ENCODE measurements at regions not wholly inside any gene's neighbourhood (a gene's known extent, or its start where the extent isn't known, plus 50 kb on each side); places are given as distances from the start of the nearest gene placed in this dataset.
"Not testable (repeated sequence)": the region's sequence is repeated elsewhere in the genome, so short reads cannot be mapped to it uniquely, and the experiment has no call there.

- no peak for DNase-seq
- 88 to 89% methylated on average over 4 to 17 of the region's 18 CpGs for WGBS, 2 donors
- intact Hi-C loops (cut with DNase I) = no loop called here
- Histone ChIP-seq H3K4me1 (no peaks in the 10 kb centered on the region), H3K9me3 (no peaks in the 10 kb centered on the region), H3K27ac (no peak overlapping the region), H3K36me3 (no peaks in the 10 kb centered on the region), H3K27me3 (no peaks in the 10 kb centered on the region), H3K4me3 (no peak overlapping the region)
- TF ChIP-seq CTCF (IDR thresholded peaks at IDR 0.05) (no peak), POLR2A (IDR thresholded peaks at IDR 0.05) (no peak)
These were observed 135.5 kb upstream of the WSB1 start for GRCh38 chr17:27158382-27158781.

- 75 to 83% methylated on average over 5 of the region's 5 CpGs for WGBS, 2 donors
- no peak for DNase-seq
- intact Hi-C loops (cut with DNase I) = no loop called here
- Histone ChIP-seq H3K27me3 (no peaks in the 10 kb centered on the region), H3K27ac (no peak overlapping the region), H3K36me3 (no peaks in the 10 kb centered on the region), H3K9me3 (no peaks in the 10 kb centered on the region), H3K4me1 (peaks cover 0 to 11% (median 0%) of the 10 kb centered on the region in 3 donors), H3K4me3 (no peak overlapping the region)
- TF ChIP-seq CTCF (IDR thresholded peaks at IDR 0.05) (no peak), POLR2A (IDR thresholded peaks at IDR 0.05) (no peak)
These were observed 113.6 kb upstream of the WSB1 start for GRCh38 chr17:27180322-27180721.

- intact Hi-C loops (cut with DNase I); H3K9me3 ChIP-seq; DNase-seq; H3K4me3 ChIP-seq; H3K27me3 ChIP-seq; H3K36me3 ChIP-seq: not testable (repeated sequence)
- Histone ChIP-seq H3K4me1 (peaks cover 0 to 11% (median 0%) of the 10 kb centered on the region in 3 donors), H3K27ac (peak overlapping the region in 1 of 4 donors; percentile 18)
- 35 to 85% methylated on average over 2 of the region's 2 CpGs for WGBS, 2 donors
These were observed 112.5 kb upstream of the WSB1 start for GRCh38 chr17:27181379-27181925.

GRCh38 chr17:27181935-27182334, 112.0 kb upstream of the WSB1 start:
- TF ChIP-seq POLR2A (IDR thresholded peaks at IDR 0.05) (no peak), CTCF (IDR thresholded peaks at IDR 0.05) (no peak)
- no peak for DNase-seq
- WGBS, 2 donors = 75 to 87% methylated on average over 3 of the region's 3 CpGs
- H3K27me3 ChIP-seq = no peaks in the 10 kb centered on the region
- no peaks in the 10 kb centered on the region for H3K36me3 ChIP-seq
- H3K4me1 ChIP-seq = peaks cover 0 to 11% (median 0%) of the 10 kb centered on the region in 3 donors
- no peak overlapping the region for H3K4me3 ChIP-seq
- H3K9me3 ChIP-seq = no peaks in the 10 kb centered on the region
- H3K27ac ChIP-seq = peak overlapping the region in 1 of 4 donors; percentile 18
- intact Hi-C loops (cut with DNase I) = no loop called here

- H3K27me3 ChIP-seq; H3K27ac ChIP-seq; H3K4me1 ChIP-seq; H3K4me3 ChIP-seq; H3K9me3 ChIP-seq; H3K36me3 ChIP-seq; DNase-seq; intact Hi-C loops (cut with DNase I): not testable (repeated sequence)
- WGBS, 2 donors = 36 to 39% methylated on average over 2 to 4 of the region's 8 CpGs
- peak in 2 of 6 experiments; percentile 32 to 48 for TF ChIP-seq CTCF (IDR thresholded peaks at IDR 0.05)
These were observed 96.4 kb upstream of the WSB1 start for GRCh38 chr17:27197505-27197904.

GRCh38 chr17:27199948-27200347, 94.0 kb upstream of the WSB1 start:
- H3K27ac ChIP-seq = no peak overlapping the region
- no peaks in the 10 kb centered on the region for H3K4me1 ChIP-seq
- 62 to 70% methylated on average over 4 of the region's 4 CpGs for WGBS, 2 donors
- no peaks in the 10 kb centered on the region for H3K27me3 ChIP-seq
- DNase-seq = no peak
- no peak overlapping the region for H3K4me3 ChIP-seq
- H3K9me3 ChIP-seq = no peaks in the 10 kb centered on the region
- intact Hi-C loops (cut with DNase I) = no loop called here
- no peaks in the 10 kb centered on the region for H3K36me3 ChIP-seq
- no peak for TF ChIP-seq POLR2A (IDR thresholded peaks at IDR 0.05)
- TF ChIP-seq CTCF (IDR thresholded peaks at IDR 0.05) = no peak
